ENCODE measurements at regions not wholly inside any gene's neighbourhood (a gene's known extent, or its start where the extent isn't known, plus 50 kb on each side); places are given as distances from the start of the nearest gene placed in this dataset.

GRCh38 chr13:74000876-74001275 is 133.3 kb downstream of the KLF12 start:
- peak; percentile 59 for DNase-seq (ENCODE audit: low read depth)

GRCh38 chr13:73998631-73999030 is 135.6 kb downstream of the KLF12 start:
- DNase-seq (ENCODE audit: low read depth) = no peak

- no peak for DNase-seq (ENCODE audit: low read depth)
These were observed 136.2 kb downstream of the KLF12 start for GRCh38 chr13:73997964-73998363.

GRCh38 chr13:73996569-73996968 is 137.6 kb downstream of the KLF12 start:
- DNase-seq (ENCODE audit: low read depth) = no peak

GRCh38 chr13:73995736-73996135 is 138.5 kb downstream of the KLF12 start:
- peak; percentile 29 for DNase-seq (ENCODE audit: low read depth)

- DNase-seq (ENCODE audit: low read depth) = no peak
These were observed 140.5 kb downstream of the KLF12 start for GRCh38 chr13:73993661-73994060.

- no peak for DNase-seq (ENCODE audit: low read depth)
These were observed 142.3 kb downstream of the KLF12 start for GRCh38 chr13:73991884-73992283.

- DNase-seq (ENCODE audit: low read depth) = no peak
These were observed 142.8 kb downstream of the KLF12 start for GRCh38 chr13:73991384-73991783.

- DNase-seq (ENCODE audit: low read depth) = no peak
These were observed 144.9 kb downstream of the KLF12 start for GRCh38 chr13:73989244-73989843.

- DNase-seq (ENCODE audit: low read depth) = peak; percentile 3
These were observed 145.7 kb downstream of the KLF12 start for GRCh38 chr13:73988461-73988860.

GRCh38 chr13:73987618-73988017 is 146.6 kb downstream of the KLF12 start:
- no peak for DNase-seq (ENCODE audit: low read depth)

GRCh38 chr13:73985783-73986182 is 148.4 kb downstream of the KLF12 start:
- no peak for DNase-seq (ENCODE audit: low read depth)

GRCh38 chr13:73984949-73985691 is 149.1 kb downstream of the KLF12 start:
- DNase-seq (ENCODE audit: low read depth) = no peak

- DNase-seq (ENCODE audit: low read depth) = no peak
These were observed 150.0 kb downstream of the KLF12 start for GRCh38 chr13:73984201-73984600.

GRCh38 chr13:73983109-73983508 is 151.1 kb downstream of the KLF12 start:
- no peak for DNase-seq (ENCODE audit: low read depth)

- no peak for DNase-seq (ENCODE audit: low read depth)
These were observed 152.6 kb downstream of the KLF12 start for GRCh38 chr13:73981595-73981994.

GRCh38 chr13:73975767-73976166 is 158.4 kb downstream of the KLF12 start:
- DNase-seq (ENCODE audit: low read depth) = no peak

- no peak for DNase-seq (ENCODE audit: low read depth)
These were observed 160.2 kb downstream of the KLF12 start for GRCh38 chr13:73974051-73974450.

- no peak for DNase-seq (ENCODE audit: low read depth)
These were observed 161.0 kb downstream of the KLF12 start for GRCh38 chr13:73973156-73973555.

GRCh38 chr13:73972545-73972944 is 161.7 kb downstream of the KLF12 start:
- no peak for DNase-seq (ENCODE audit: low read depth)

- no peak for DNase-seq (ENCODE audit: low read depth)
These were observed 162.7 kb downstream of the KLF12 start for GRCh38 chr13:73971481-73971880.

GRCh38 chr13:73970421-73971055 is 163.7 kb downstream of the KLF12 start:
- peak; percentile 31 for DNase-seq (ENCODE audit: low read depth)

GRCh38 chr13:73967397-73968165 is 166.6 kb downstream of the KLF12 start:
- no peak for DNase-seq (ENCODE audit: low read depth)
